Calu3 (cell line): ENCODE measurements at regions not wholly inside any gene's neighbourhood (a gene's known extent, or its start where the extent isn't known, plus 50 kb on each side); places are given as distances from the start of the nearest gene placed in this dataset.

Experiments
- BruUV-seq: library from RNA; stranded (reverse); fragments of 400-500 nt; replicated peaks from 2 replicates; lab custom pipeline; 2021; lab: Mats Ljungman, UMichigan
- CTCF ChIA-PET: fragments of 300-600 bp; sonication (Branson Sonifier 250); formaldehyde crosslinking; loops from one replicate; lab custom pipeline; 2022; ENCODE audit warnings: antibody characterized with exemption; lab: Charles Lee
- DNase-seq: peaks from one replicate; pipeline ENCODE4 v3.0.0; 2022
- H3K27ac Mint-ChIP-seq: one replicate; pipeline ENCODE4 v1.8.0; 2022; ENCODE audit warnings: mixed read lengths; ENCODE audit not compliant: unreplicated experiment
- H3K27me3 Mint-ChIP-seq: one replicate; pipeline ENCODE4 v1.8.0; 2022; ENCODE audit warnings: mixed read lengths; ENCODE audit not compliant: unreplicated experiment
- H3K36me3 Mint-ChIP-seq: one replicate; pipeline ENCODE4 v1.8.0; 2022; ENCODE audit warnings: mild to moderate bottlenecking, moderate library complexity, mixed read lengths; ENCODE audit not compliant: insufficient read depth, unreplicated experiment
- H3K4me1 Mint-ChIP-seq: one replicate; pipeline ENCODE4 v1.8.0; 2022; ENCODE audit warnings: mild to moderate bottlenecking, low read depth, mixed read lengths; ENCODE audit not compliant: unreplicated experiment
- H3K4me3 Mint-ChIP-seq: one replicate; pipeline ENCODE4 v1.8.0; 2022; ENCODE audit warnings: mild to moderate bottlenecking, low read depth, moderate library complexity, mixed read lengths; ENCODE audit not compliant: unreplicated experiment
- H3K9me3 Mint-ChIP-seq: one replicate; pipeline ENCODE4 v1.8.0; 2022; ENCODE audit warnings: low read depth, mixed read lengths; ENCODE audit not compliant: unreplicated experiment
- CTCF ChIP-seq: fragments of 200-600 bp; IDR thresholded peaks from one replicate; pipeline ENCODE4 v1.8.0; 2022; ENCODE audit warnings: antibody characterized with exemption; ENCODE audit not compliant: unreplicated experiment
- intact Hi-C: fragments of 100-400 bp; cut with micrococcal nuclease; formaldehyde crosslinking; loops from one replicate; pipeline ENCODE4 v1.10.0; 2022; ENCODE audit not compliant: unreplicated experiment

- Mint-ChIP-seq H3K4me3 (no peak overlapping the region), H3K9me3 (peaks cover 11% of the 10 kb centered on the region), H3K27ac (no peak overlapping the region), H3K4me1 (no peaks in the 10 kb centered on the region), H3K36me3 (no peaks in the 10 kb centered on the region), H3K27me3 (no peaks in the 10 kb centered on the region)
- DNase-seq = no peak
- no TSS peak for BruUV-seq
- CTCF ChIA-PET = interaction anchor here (0.6 kb wide), 1 partner anchor 1718 kb away, joined by 3 read pairs; no protein-coding TSS in a partner anchor
- intact Hi-C loops = no loop called here
- TF ChIP-seq CTCF = no peak
Measured at GRCh38 chr9:118651511-118651910, 717.7 kb downstream of the BRINP1 start.

GRCh38 chr9:118652258-118652657 lies 717.0 kb downstream of the BRINP1 start:
- H3K4me3 Mint-ChIP-seq = no peak overlapping the region
- H3K4me1 Mint-ChIP-seq = no peaks in the 10 kb centered on the region
- no peak overlapping the region for H3K27ac Mint-ChIP-seq
- H3K27me3 Mint-ChIP-seq = no peaks in the 10 kb centered on the region
- intact Hi-C loops = no loop called here
- peaks cover 11% of the 10 kb centered on the region for H3K9me3 Mint-ChIP-seq
- CTCF ChIA-PET = interaction anchor here (0.6 kb wide), 1 partner anchor 1719 kb away, joined by 3 read pairs; no protein-coding TSS in a partner anchor
- BruUV-seq = no TSS peak
- H3K36me3 Mint-ChIP-seq = no peaks in the 10 kb centered on the region
- no peak for DNase-seq
- TF ChIP-seq CTCF = no peak

GRCh38 chr9:118652912-118653311 lies 716.3 kb downstream of the BRINP1 start:
- CTCF ChIA-PET = no interaction called here
- Mint-ChIP-seq H3K27ac (no peak overlapping the region), H3K4me1 (no peaks in the 10 kb centered on the region), H3K4me3 (no peak overlapping the region), H3K9me3 (peaks cover 11% of the 10 kb centered on the region), H3K36me3 (no peaks in the 10 kb centered on the region), H3K27me3 (no peaks in the 10 kb centered on the region)
- intact Hi-C loops = no loop called here
- no peak for TF ChIP-seq CTCF
- DNase-seq = no peak
- no TSS peak for BruUV-seq

GRCh38 chr9:118659011-118659410 lies 710.2 kb downstream of the BRINP1 start:
- CTCF ChIA-PET = no interaction called here

More at GRCh38 chr9:118659011-118659410, 710.2 kb downstream of the BRINP1 start:
- H3K27me3 Mint-ChIP-seq = no peaks in the 10 kb centered on the region
- H3K27ac Mint-ChIP-seq = no peak overlapping the region
- H3K36me3 Mint-ChIP-seq = no peaks in the 10 kb centered on the region
- no TSS peak for BruUV-seq
- TF ChIP-seq CTCF = no peak
- intact Hi-C loops = no loop called here
- no peak for DNase-seq
- peaks cover 15% of the 10 kb centered on the region for H3K9me3 Mint-ChIP-seq
- no peak overlapping the region for H3K4me3 Mint-ChIP-seq
- no peaks in the 10 kb centered on the region for H3K4me1 Mint-ChIP-seq
